Natural killer cell (primary cell): ENCODE measurements at regions not wholly inside any gene's neighbourhood (a gene's known extent, or its start where the extent isn't known, plus 50 kb on each side); places are given as distances from the start of the nearest gene placed in this dataset.

Source experiments
- ATAC-seq, 3 donors: fragments of 150-1000 bp in 2 of 3; fragments of 200-7000 bp in 1 of 3; cut with Tn5 transposase; 1 replicate in 1 of 3; 2 replicates in 2 of 3; pipeline ENCODE4 v1.10.0; 2021; ENCODE audit warnings: mild to moderate bottlenecking in 2 of 3, moderate library complexity in 2 of 3
- DNase-seq, 2 donors: peaks; one replicate each; pipeline versions ENCODE4 v3.0.0 to v3.0.0-alpha.2; 2013 to 2021; ENCODE audit warnings: mixed read lengths in 1 of 2
- H3K27ac ChIP-seq: one replicate; pipeline ENCODE4 v1.5.1; 2013; ENCODE audit warnings: mild to moderate bottlenecking, low read length
- H3K27me3 ChIP-seq: one replicate; pipeline ENCODE4 v1.6.1; 2013; ENCODE audit warnings: low read length; ENCODE audit not compliant: control insufficient read depth, insufficient read depth
- H3K36me3 ChIP-seq: one replicate; pipeline ENCODE4 v1.6.1; 2013; ENCODE audit warnings: low read length; ENCODE audit not compliant: control insufficient read depth, insufficient read depth
- H3K4me1 ChIP-seq: one replicate; pipeline ENCODE4 v1.6.1; 2013; ENCODE audit warnings: low read length; ENCODE audit not compliant: control insufficient read depth, insufficient read depth
- H3K4me3 ChIP-seq: one replicate; pipeline ENCODE4 v1.5.1; 2013; ENCODE audit warnings: low read length
- H3K9me3 ChIP-seq: one replicate; pipeline ENCODE4 v1.6.1; 2013; ENCODE audit warnings: low read length; ENCODE audit not compliant: control insufficient read depth, insufficient read depth
- H3K27ac Mint-ChIP-seq, 2 donors: one replicate each; pipeline ENCODE4 v1.8.0; 2022; ENCODE audit warnings: mild to moderate bottlenecking in 2 of 2, mixed read lengths in 2 of 2, moderate library complexity in 1 of 2
- H3K27me3 Mint-ChIP-seq, 2 donors: one replicate each; pipeline ENCODE4 v1.8.0; 2022; ENCODE audit warnings: low read depth in 2 of 2, mixed read lengths in 2 of 2
- H3K36me3 Mint-ChIP-seq: one replicate; pipeline ENCODE4 v1.8.0; 2022; ENCODE audit warnings: mixed read lengths
- H3K4me1 Mint-ChIP-seq, 2 donors: one replicate each; pipeline ENCODE4 v1.8.0; 2022; ENCODE audit warnings: mixed read lengths in 2 of 2
- H3K4me3 Mint-ChIP-seq: one replicate; pipeline ENCODE4 v1.8.0; 2022; ENCODE audit warnings: mild to moderate bottlenecking, moderate library complexity, mixed read lengths
- H3K9me3 Mint-ChIP-seq, 2 donors: one replicate each; pipeline ENCODE4 v1.8.0; 2022; ENCODE audit warnings: mixed read lengths in 2 of 2
- WGBS: methylation state at CpG from one replicate; pipeline ENCODE4 v1.1.7; 2013; ENCODE audit warnings: missing lambda C conversion rate; ENCODE audit not compliant: insufficient coverage; 5-methylcytosine and 5-hydroxymethylcytosine counted together
- intact Hi-C: fragments of 100-400 bp; cut with micrococcal nuclease; formaldehyde crosslinking; loops from one replicate; pipeline ENCODE4 v1.14.2; 2022
- TF ChIP-seq, protein P1 (sequence below): fragments of 200-600 bp; IDR thresholded peaks from one replicate; pipeline ENCODE4 v1.8.0; 2022; ENCODE audit warnings: antibody characterized with exemption

DNA sequence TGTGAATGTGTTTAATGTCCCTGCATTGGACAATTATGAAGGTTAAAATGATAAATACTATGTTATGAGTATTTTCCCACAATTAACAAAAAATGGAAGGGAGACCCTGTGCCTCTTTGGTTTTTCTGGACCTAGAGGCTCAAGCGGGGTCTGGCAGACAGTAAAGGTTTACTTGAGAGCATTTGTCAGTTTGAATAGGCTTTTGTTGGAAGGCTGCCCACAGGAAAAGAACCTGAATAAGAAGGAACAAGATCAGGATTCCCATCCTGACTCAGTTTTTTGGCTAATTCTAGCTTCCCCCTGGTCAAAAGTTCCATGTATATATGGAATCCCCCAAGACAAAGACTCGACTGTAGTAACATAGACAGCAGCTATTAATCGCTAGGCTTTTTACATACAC is 150.9 kb upstream of the JUN start:
- DNase-seq (no peak), ATAC-seq (no peak)
- H3K4me1 ChIP-seq = peaks cover 10% of the 10 kb centered on the region
- H3K27ac ChIP-seq = no peak overlapping the region
- no peak overlapping the region for H3K4me3 Mint-ChIP-seq
- no peaks in the 10 kb centered on the region for H3K36me3 Mint-ChIP-seq
- no peaks in the 10 kb centered on the region for H3K36me3 ChIP-seq
- TF ChIP-seq, protein P1, sequence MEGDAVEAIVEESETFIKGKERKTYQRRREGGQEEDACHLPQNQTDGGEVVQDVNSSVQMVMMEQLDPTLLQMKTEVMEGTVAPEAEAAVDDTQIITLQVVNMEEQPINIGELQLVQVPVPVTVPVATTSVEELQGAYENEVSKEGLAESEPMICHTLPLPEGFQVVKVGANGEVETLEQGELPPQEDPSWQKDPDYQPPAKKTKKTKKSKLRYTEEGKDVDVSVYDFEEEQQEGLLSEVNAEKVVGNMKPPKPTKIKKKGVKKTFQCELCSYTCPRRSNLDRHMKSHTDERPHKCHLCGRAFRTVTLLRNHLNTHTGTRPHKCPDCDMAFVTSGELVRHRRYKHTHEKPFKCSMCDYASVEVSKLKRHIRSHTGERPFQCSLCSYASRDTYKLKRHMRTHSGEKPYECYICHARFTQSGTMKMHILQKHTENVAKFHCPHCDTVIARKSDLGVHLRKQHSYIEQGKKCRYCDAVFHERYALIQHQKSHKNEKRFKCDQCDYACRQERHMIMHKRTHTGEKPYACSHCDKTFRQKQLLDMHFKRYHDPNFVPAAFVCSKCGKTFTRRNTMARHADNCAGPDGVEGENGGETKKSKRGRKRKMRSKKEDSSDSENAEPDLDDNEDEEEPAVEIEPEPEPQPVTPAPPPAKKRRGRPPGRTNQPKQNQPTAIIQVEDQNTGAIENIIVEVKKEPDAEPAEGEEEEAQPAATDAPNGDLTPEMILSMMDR = no peak
- no peaks in the 10 kb centered on the region for H3K9me3 ChIP-seq
- H3K27me3 ChIP-seq = no peaks in the 10 kb centered on the region
- H3K4me1 Mint-ChIP-seq = peaks cover 28 to 38% of the 10 kb centered on the region in 2 donors
- H3K27ac Mint-ChIP-seq = no peak overlapping the region
- H3K4me3 ChIP-seq = no peak overlapping the region
- H3K9me3 Mint-ChIP-seq = no peaks in the 10 kb centered on the region
- WGBS = 100% methylated on average over 3 of the region's 3 CpGs
- no peaks in the 10 kb centered on the region for H3K27me3 Mint-ChIP-seq
- intact Hi-C loops = no loop called here

GRCh38 chr1:58936973-58937372 is 153.1 kb upstream of the JUN start:
- Mint-ChIP-seq H3K36me3 (no peaks in the 10 kb centered on the region), H3K4me3 (no peak overlapping the region), H3K9me3 (no peaks in the 10 kb centered on the region), H3K27ac (no peak overlapping the region), H3K4me1 (peaks cover 47 to 54% of the 10 kb centered on the region in 2 donors), H3K27me3 (no peaks in the 10 kb centered on the region)
- 96% methylated on average over 2 of the region's 2 CpGs for WGBS
- ATAC-seq (no peak), DNase-seq (no peak)
- TF ChIP-seq, protein P1 = no peak
- Histone ChIP-seq H3K4me3 (no peak overlapping the region), H3K9me3 (no peaks in the 10 kb centered on the region), H3K36me3 (no peaks in the 10 kb centered on the region), H3K27ac (no peak overlapping the region), H3K27me3 (no peaks in the 10 kb centered on the region), H3K4me1 (peaks cover 30% of the 10 kb centered on the region)
- intact Hi-C loops = no loop called here

- Histone ChIP-seq H3K9me3 (no peaks in the 10 kb centered on the region), H3K27me3 (no peaks in the 10 kb centered on the region), H3K36me3 (no peaks in the 10 kb centered on the region), H3K27ac (no peak overlapping the region), H3K4me1 (peaks cover 43% of the 10 kb centered on the region), H3K4me3 (no peak overlapping the region)
- Mint-ChIP-seq H3K4me3 (no peak overlapping the region), H3K27ac (no peak overlapping the region), H3K27me3 (no peaks in the 10 kb centered on the region), H3K36me3 (no peaks in the 10 kb centered on the region), H3K9me3 (no peaks in the 10 kb centered on the region), H3K4me1 (peaks cover 50 to 55% of the 10 kb centered on the region in 2 donors)
- 95% methylated on average over 2 of the region's 2 CpGs for WGBS
- intact Hi-C loops = no loop called here
- TF ChIP-seq, protein P1 = no peak
- no peak for DNase-seq
- no peak for ATAC-seq
These were observed 155.3 kb upstream of the JUN start for GRCh38 chr1:58939146-58939545.

DNA sequence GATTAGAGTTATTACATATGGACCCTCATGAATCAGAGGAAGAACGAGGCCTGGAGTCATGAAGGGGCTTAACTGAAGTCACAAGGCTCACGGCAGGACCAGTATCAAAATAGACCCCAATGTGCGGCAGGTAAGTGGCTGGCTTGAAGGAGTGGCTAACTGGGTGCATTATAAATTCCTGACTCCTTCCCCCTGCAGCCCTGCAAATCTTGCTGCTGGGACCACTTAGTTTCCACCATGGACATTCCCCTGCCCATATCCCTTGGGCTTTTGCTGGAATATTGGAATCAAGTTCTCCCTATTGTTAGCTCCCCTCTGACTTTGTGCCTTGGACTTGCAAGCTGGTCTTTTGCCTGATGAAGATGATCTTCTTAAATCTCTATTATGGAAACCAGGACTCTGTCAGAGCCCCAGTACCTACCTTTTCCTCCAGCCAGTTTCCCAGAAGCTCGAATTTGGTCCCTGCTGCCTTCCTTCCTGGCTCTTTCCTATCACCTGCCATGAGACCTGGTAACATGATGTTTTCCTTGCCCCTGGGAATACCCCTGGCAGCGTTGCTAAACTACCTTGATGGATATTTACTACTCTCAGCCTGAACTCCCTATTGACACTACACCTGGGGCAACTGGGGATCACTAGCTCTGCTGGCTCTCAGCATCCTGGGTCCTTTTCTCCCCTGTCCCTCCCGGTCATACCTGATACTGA is 156.0 kb upstream of the JUN start:
- Mint-ChIP-seq H3K27ac (peak overlapping the region in 1 of 2 donors; percentile 86), H3K36me3 (no peaks in the 10 kb centered on the region), H3K4me1 (peaks cover 57 to 62% of the 10 kb centered on the region in 2 donors), H3K27me3 (no peaks in the 10 kb centered on the region), H3K4me3 (no peak overlapping the region), H3K9me3 (no peaks in the 10 kb centered on the region)
- no peak for DNase-seq
- no peak for ATAC-seq
- intact Hi-C loops = no loop called here
- H3K27me3 ChIP-seq = no peaks in the 10 kb centered on the region
- no peak overlapping the region for H3K27ac ChIP-seq
- no peak overlapping the region for H3K4me3 ChIP-seq
- H3K36me3 ChIP-seq = no peaks in the 10 kb centered on the region
- 93% methylated on average over 6 of the region's 6 CpGs for WGBS
- TF ChIP-seq, protein P1 = no peak
- peaks cover 50% of the 10 kb centered on the region for H3K4me1 ChIP-seq
- H3K9me3 ChIP-seq = no peaks in the 10 kb centered on the region
